IMR-90 (cell line): ENCODE measurements at regions not wholly inside any gene's neighbourhood (a gene's known extent, or its start where the extent isn't known, plus 50 kb on each side); places are given as distances from the start of the nearest gene placed in this dataset.

ENCODE experiments used
- ATAC-seq: fragments of 200-7000 bp; cut with Tn5 transposase; 2 replicates; pipeline ENCODE4 v1.9.1; 2020; ENCODE audit warnings: low read depth, mild to moderate bottlenecking, moderate library complexity
- BruUV-seq: library from RNA; stranded (reverse); fragments of 400-500 nt; replicated peaks from 2 replicates; lab custom pipeline; 2021; lab: Mats Ljungman, UMichigan
- CTCF ChIA-PET: fragments of 300-600 bp; formaldehyde crosslinking; extraction: SDS; loops from one replicate; lab custom pipeline; 2021; ENCODE audit warnings: antibody characterized with exemption; lab: Yijun Ruan, JAX
- POLR2A ChIA-PET: fragments of 300-600 bp; sonication (Branson Sonifier 250); formaldehyde crosslinking; loops from one replicate; lab custom pipeline; 2022; ENCODE audit warnings: antibody characterized with exemption; ENCODE audit not compliant: unreplicated experiment; lab: Charles Lee
- DNase-seq: peaks from one replicate; pipeline ENCODE4 v3.0.0; 2013
- H2AFZ ChIP-seq: replicated peaks from 2 replicates; pipeline ENCODE3; 2013; ENCODE audit warnings: low read length, mild to moderate bottlenecking; ENCODE audit not compliant: poor library complexity
- H2AK5ac ChIP-seq: 2 replicates; pipeline ENCODE4 v1.6.1; 2013; ENCODE audit warnings: low read depth, low read length, inconsistent platforms
- H2AK9ac ChIP-seq: replicated peaks from 2 replicates; pipeline ENCODE3; 2013; ENCODE audit warnings: mild to moderate bottlenecking, low read depth, low read length, moderate library complexity; ENCODE audit not compliant: poor library complexity
- H2BK120ac ChIP-seq: 2 replicates; pipeline ENCODE4 v1.6.1; 2013; ENCODE audit warnings: low read depth, low read length, inconsistent platforms
- H2BK15ac ChIP-seq: 3 replicates; pipeline ENCODE4 v1.6.1; 2013; ENCODE audit warnings: low read depth, low read length, inconsistent platforms
- H2BK20ac ChIP-seq: 2 replicates; pipeline ENCODE4 v1.6.1; 2013; ENCODE audit warnings: low read depth, mild to moderate bottlenecking, inconsistent platforms, low read length, moderate library complexity
- H2BK5ac ChIP-seq: 2 replicates; pipeline ENCODE4 v1.6.1; 2013; ENCODE audit warnings: mild to moderate bottlenecking, low read depth, low read length, inconsistent platforms; ENCODE audit not compliant: poor library complexity, severe bottlenecking
- H3K14ac ChIP-seq: replicated peaks from 2 replicates; pipeline ENCODE4 v1.6.1; 2013; ENCODE audit warnings: low read depth, low read length, inconsistent platforms
- H3K18ac ChIP-seq: 2 replicates; pipeline ENCODE4 v1.6.1; 2013; ENCODE audit warnings: low read depth, low read length, control low read depth
- H3K23ac ChIP-seq: 2 replicates; pipeline ENCODE4 v1.6.1; 2013; ENCODE audit warnings: low read depth, low read length, inconsistent platforms
- H3K27ac ChIP-seq: 2 replicates; pipeline ENCODE4 v1.5.1; 2013; ENCODE audit warnings: mild to moderate bottlenecking, control low read depth, low read length; ENCODE audit not compliant: insufficient read depth
- H3K27me3 ChIP-seq: 2 replicates; pipeline ENCODE4 v1.6.1; 2013; ENCODE audit warnings: low read length; ENCODE audit not compliant: control insufficient read depth, insufficient read depth
- H3K36me3 ChIP-seq: 2 replicates; pipeline ENCODE4 v1.6.1; 2013; ENCODE audit warnings: low read length, mixed read lengths; ENCODE audit not compliant: control insufficient read depth, insufficient read depth
- H3K4ac ChIP-seq: 2 replicates; pipeline ENCODE4 v1.6.1; 2013; ENCODE audit warnings: low read depth, low read length, inconsistent platforms
- H3K4me1 ChIP-seq: 2 replicates; pipeline ENCODE4 v1.6.1; 2013; ENCODE audit warnings: low read length, mixed read lengths; ENCODE audit not compliant: control insufficient read depth, insufficient read depth
- H3K4me2 ChIP-seq: 2 replicates; pipeline ENCODE4 v1.6.1; 2013; ENCODE audit warnings: low read depth, mild to moderate bottlenecking, control low read depth, low read length, moderate library complexity
- H3K4me3 ChIP-seq: 2 replicates; pipeline ENCODE4 v1.5.1; 2013; ENCODE audit warnings: low read depth, mild to moderate bottlenecking, control low read depth, low read length, moderate library complexity; ENCODE audit not compliant: insufficient read depth
- H3K56ac ChIP-seq: 2 replicates; pipeline ENCODE4 v1.6.1; 2013; ENCODE audit warnings: low read length, inconsistent platforms; ENCODE audit not compliant: insufficient read depth; ENCODE audit errors: extremely low read depth
- H3K79me1 ChIP-seq, 2 experiments: 2 replicates each; pipeline ENCODE4 v1.6.1; 2013; ENCODE audit warnings: low read length in 2 of 2, inconsistent platforms in 1 of 2, low read depth in 1 of 2
- H3K9ac ChIP-seq: 2 replicates; pipeline ENCODE4 v1.6.1; 2013; ENCODE audit warnings: low read depth, low read length, control low read depth
- H3K9me1 ChIP-seq: 2 replicates; pipeline ENCODE4 v1.6.1; 2013; ENCODE audit warnings: low read length, inconsistent platforms; ENCODE audit not compliant: insufficient read depth
- H3K9me3 ChIP-seq: 2 replicates; pipeline ENCODE4 v1.6.1; 2013; ENCODE audit warnings: low read length; ENCODE audit not compliant: control insufficient read depth, insufficient read depth
- H4K20me1 ChIP-seq: 2 replicates; pipeline ENCODE4 v1.6.1; 2013; ENCODE audit warnings: low read length, inconsistent platforms; ENCODE audit not compliant: insufficient read depth
- H4K5ac ChIP-seq: 2 replicates; pipeline ENCODE4 v1.6.1; 2013; ENCODE audit warnings: mild to moderate bottlenecking, low read depth, low read length, control low read depth
- H4K8ac ChIP-seq, 2 experiments: 2 replicates each; pipeline ENCODE4 v1.6.1; 2013; ENCODE audit warnings: low read depth in 2 of 2, low read length in 2 of 2, control low read depth in 1 of 2, inconsistent platforms in 1 of 2
- H4K91ac ChIP-seq: 2 replicates; pipeline ENCODE4 v1.6.1; 2013; ENCODE audit warnings: low read depth, low read length, inconsistent platforms; ENCODE audit not compliant: insufficient read depth
- CHD1 ChIP-seq: IDR thresholded peaks from 2 replicates; pipeline ENCODE4 v1.6.1; 2012; ENCODE audit warnings: low read depth, low read length, improper control_type of control experiment
- MAZ ChIP-seq: IDR thresholded peaks from 2 replicates; pipeline ENCODE4 v1.6.1; 2012; ENCODE audit warnings: low read depth, mild to moderate bottlenecking, low read length, improper control_type of control experiment, moderate library complexity, borderline replicate concordance
- POLR2A ChIP-seq: IDR thresholded peaks from 2 replicates; pipeline ENCODE4 v1.6.1; 2012; ENCODE audit warnings: mild to moderate bottlenecking, low read depth, low read length
- RFX5 ChIP-seq: IDR thresholded peaks from 2 replicates; pipeline ENCODE4 v1.8.0; 2012; ENCODE audit warnings: low read depth, mild to moderate bottlenecking, low read length, moderate library complexity
- SMC3 ChIP-seq: fragments of 150-350 bp; IDR thresholded peaks from 2 replicates; pipeline ENCODE4 v1.6.1; 2016; ENCODE audit warnings: low read depth, mild to moderate bottlenecking, antibody characterized with exemption, low read length, moderate library complexity
- WGBS, 2 experiments: methylation state at CpG; one replicate each; pipeline versions ENCODE4 v1.1.5 to v1.1.7; 2013; ENCODE audit warnings: missing lambda C conversion rate in 2 of 2; ENCODE audit not compliant: insufficient read length in 1 of 2; ENCODE audit errors: extremely low coverage in 2 of 2; 5-methylcytosine and 5-hydroxymethylcytosine counted together
- dilution Hi-C: fragments of 300-500 bp; cut with HindIII; formaldehyde crosslinking; loops from one replicate; pipeline ENCODE4 v1.14.3; 2018; ENCODE audit warnings: low sequenced_read_pairs; ENCODE audit not compliant: unreplicated experiment
- in situ Hi-C: fragments of 300-500 bp; cut with MboI; formaldehyde crosslinking; loops from 3 replicates; pipeline ENCODE4 v1.14.3; 2019; ENCODE audit warnings: low sequenced_read_pairs, inconsistent platforms, mixed read lengths
- intact Hi-C: fragments of 100-400 bp; cut with micrococcal nuclease; formaldehyde crosslinking; loops from 2 replicates; pipeline ENCODE4 v1.10.0; 2022
- TF ChIP-seq, protein P1 (sequence below): fragments of 150-350 bp; IDR thresholded peaks from 2 replicates; pipeline ENCODE4 v1.6.1; 2016; ENCODE audit warnings: low read depth, mild to moderate bottlenecking, low read length, moderate library complexity, borderline replicate concordance

DNA sequence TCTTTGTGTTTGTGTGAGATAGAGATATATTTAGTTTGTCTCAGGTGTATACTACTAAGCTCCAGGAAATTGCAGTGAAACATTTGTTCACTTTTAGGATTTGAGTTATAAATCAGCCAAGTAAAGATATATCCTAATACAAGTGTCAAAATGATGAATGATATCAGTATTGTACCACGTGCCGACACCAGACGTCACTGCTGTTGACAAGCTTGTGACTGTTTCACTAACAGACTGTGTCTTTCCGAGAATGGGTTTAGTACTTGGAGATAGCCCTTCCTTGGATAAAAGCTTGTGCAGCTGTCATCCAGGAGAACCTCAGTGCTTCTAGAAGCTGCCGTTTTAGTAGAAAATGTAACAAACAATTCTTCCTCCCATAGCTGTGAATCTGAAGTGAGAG is 343.3 kb downstream of the FBXO8 start:
- no peaks in the 10 kb centered on the region for H3K9me1 ChIP-seq
- H3K14ac ChIP-seq = no peak overlapping the region
- H3K79me1 ChIP-seq = no peaks in the 10 kb centered on the region
- 43% methylated on average over 3 of the region's 5 CpGs; no CpG with 5 or more reads in 1 of the 2 experiments for WGBS, 2 experiments
- H3K4me3 ChIP-seq = no peak overlapping the region
- H2AK5ac ChIP-seq = no peak overlapping the region
- in situ Hi-C loops = no loop called here
- H3K56ac ChIP-seq = no peak overlapping the region
- no peak overlapping the region for H2AK9ac ChIP-seq
- TF ChIP-seq POLR2A = no peak
- no peak for TF ChIP-seq MAZ
- TF ChIP-seq CHD1 = no peak
- TF ChIP-seq SMC3 = no peak
- no peak for TF ChIP-seq RFX5
- TF ChIP-seq, protein P1, sequence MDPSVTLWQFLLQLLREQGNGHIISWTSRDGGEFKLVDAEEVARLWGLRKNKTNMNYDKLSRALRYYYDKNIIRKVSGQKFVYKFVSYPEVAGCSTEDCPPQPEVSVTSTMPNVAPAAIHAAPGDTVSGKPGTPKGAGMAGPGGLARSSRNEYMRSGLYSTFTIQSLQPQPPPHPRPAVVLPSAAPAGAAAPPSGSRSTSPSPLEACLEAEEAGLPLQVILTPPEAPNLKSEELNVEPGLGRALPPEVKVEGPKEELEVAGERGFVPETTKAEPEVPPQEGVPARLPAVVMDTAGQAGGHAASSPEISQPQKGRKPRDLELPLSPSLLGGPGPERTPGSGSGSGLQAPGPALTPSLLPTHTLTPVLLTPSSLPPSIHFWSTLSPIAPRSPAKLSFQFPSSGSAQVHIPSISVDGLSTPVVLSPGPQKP = no peak
- no peak overlapping the region for H2BK15ac ChIP-seq
- dilution Hi-C loops = no loop called here
- H2BK5ac ChIP-seq = no peak overlapping the region
- no peaks in the 10 kb centered on the region for H3K4me1 ChIP-seq
- H3K27me3 ChIP-seq = no peaks in the 10 kb centered on the region
- H2AFZ ChIP-seq = no peak overlapping the region
- H3K9me3 ChIP-seq = no peaks in the 10 kb centered on the region
- H3K18ac ChIP-seq = no peak overlapping the region
- no peak overlapping the region for H3K4ac ChIP-seq
- H3K23ac ChIP-seq = no peak overlapping the region
- BruUV-seq = no TSS peak
- no peak overlapping the region for H4K8ac ChIP-seq
- no peak overlapping the region for H4K91ac ChIP-seq
- H4K20me1 ChIP-seq = no peaks in the 10 kb centered on the region
- H4K5ac ChIP-seq = no peak overlapping the region
- H3K4me2 ChIP-seq = no peak overlapping the region
- no peak overlapping the region for H3K27ac ChIP-seq
- H3K36me3 ChIP-seq = no peaks in the 10 kb centered on the region
- intact Hi-C loops = no loop called here
- DNase-seq (no peak), ATAC-seq (no peak)
- CTCF ChIA-PET = interaction anchor here (0.7 kb wide), 1 partner anchor 130 kb away, joined by 3 read pairs; no protein-coding TSS in a partner anchor
- H2BK120ac ChIP-seq = no peak overlapping the region
- H3K9ac ChIP-seq = no peak overlapping the region
- POLR2A ChIA-PET = no interaction called here
- no peak overlapping the region for H2BK20ac ChIP-seq
